Islet precursor cell (in vitro differentiated cells): ENCODE measurements at regions not wholly inside any gene's neighbourhood (a gene's known extent, or its start where the extent isn't known, plus 50 kb on each side); places are given as distances from the start of the nearest gene placed in this dataset.

Experiments
- DNase-seq: peaks from one replicate; pipeline ENCODE4 v3.0.0-alpha.2; 2018

DNA sequence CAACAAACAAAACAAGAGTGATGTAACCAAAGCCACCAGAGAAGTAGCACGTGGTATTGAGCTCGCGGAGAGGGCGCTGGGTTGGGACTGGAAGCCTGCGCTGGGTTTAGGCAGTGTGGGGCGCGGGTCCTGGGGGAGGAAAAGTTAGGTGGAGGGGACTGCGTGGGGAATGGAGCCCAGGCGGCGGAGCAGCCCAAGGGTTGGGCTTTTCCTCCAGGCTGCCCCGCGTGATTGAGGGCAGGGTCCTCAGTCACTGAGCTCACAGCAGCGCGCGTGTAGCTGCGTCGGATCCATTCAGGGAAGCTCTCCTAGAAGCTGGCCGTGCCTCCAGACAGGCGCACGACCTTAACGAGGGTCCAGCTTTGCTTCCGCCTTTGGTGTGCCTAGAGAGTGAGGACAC, 357.4 kb downstream of the GALR1 start:
- DNase-seq: no peak

DNA sequence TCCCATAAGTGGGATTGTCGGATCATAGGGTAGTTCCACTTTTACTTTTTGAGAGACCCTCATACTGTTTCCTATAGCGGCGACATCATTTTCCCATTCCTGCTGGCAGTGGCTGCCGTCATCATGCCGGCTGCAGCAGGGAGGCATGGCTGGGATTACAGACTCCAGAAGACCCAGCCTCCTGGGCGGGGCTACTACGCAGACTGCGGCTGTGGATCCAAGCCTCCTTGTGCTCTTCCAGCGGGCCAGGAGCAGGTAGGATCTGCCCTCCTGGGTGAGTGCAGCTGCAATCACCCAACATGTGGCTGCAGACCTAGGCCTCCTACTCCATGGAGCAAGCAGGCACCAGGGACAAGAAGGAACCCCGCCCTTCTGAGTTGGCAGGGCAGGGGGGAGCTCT, 359.2 kb downstream of the GALR1 start:
- DNase-seq: peak; percentile 69

DNA sequence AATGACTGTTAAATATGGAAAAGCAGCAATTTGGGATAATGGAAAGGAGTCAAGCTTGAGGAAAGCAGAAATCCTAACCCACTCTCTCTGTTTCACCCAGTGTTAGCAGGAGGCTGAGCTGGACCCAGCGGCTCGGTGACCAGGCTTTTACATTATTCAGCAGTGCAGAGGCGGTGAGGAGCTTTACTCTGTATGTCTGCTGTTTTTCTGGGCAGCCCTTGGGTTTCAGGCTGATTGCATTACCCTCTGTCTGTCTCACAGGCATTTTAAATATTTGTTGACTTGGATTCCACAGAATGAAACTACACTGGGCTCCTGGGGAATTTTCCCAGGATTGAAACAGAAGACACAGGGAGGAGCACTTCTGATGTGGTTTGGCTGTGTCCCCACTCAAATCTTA, 368.0 kb downstream of the GALR1 start:
- DNase-seq: no peak

GRCh38 chr18:77619525-77619924, 369.9 kb downstream of the GALR1 start:
- no peak for DNase-seq

- DNase-seq: no peak
Observed at GRCh38 chr18:77622009-77622692, 372.5 kb downstream of the GALR1 start.

DNA sequence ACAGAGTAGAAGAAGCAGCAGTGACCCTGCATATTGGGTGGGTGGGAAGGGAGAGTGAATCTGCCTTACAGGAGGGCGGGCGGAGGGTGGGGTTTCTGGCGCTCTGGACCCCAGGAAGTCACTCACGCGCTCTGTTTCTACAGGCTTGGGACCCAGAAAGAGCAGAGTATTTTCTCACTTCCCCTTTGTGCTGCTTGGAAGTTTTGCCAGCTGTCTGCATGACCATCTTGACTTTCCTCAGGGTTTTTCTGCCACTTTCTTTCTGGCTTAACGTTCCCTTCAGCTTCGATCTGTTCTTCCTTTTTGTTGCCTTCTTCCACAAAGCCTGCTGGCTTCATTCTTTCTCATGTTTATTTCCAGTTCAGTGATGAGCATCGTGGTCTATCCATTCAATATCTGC, 383.1 kb downstream of the GALR1 start:
- no peak for DNase-seq

DNA sequence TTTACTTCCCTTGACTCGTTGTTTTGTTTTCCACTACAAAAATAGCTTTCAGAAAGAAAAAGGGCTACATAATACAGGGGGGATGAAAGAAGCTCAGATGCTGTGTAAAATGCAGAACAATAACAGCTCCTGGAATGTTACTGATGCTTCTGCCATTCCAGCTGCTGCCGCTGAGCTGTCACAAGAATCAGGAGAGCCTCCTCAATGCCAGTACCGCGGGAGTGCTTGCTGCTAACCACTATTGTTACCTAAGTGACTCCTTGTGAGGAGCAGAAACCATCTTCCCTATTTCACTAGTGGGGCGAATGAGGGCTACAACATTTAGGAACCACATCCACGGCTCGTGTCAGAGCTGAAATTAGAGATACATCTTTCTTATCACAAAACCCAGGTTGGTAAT, 384.8 kb downstream of the GALR1 start:
- no peak for DNase-seq

- DNase-seq: no peak
Observed at GRCh38 chr18:77635451-77635850, 385.8 kb downstream of the GALR1 start.

- DNase-seq: no peak
Observed at GRCh38 chr18:77635858-77636257, 386.2 kb downstream of the GALR1 start.

DNA sequence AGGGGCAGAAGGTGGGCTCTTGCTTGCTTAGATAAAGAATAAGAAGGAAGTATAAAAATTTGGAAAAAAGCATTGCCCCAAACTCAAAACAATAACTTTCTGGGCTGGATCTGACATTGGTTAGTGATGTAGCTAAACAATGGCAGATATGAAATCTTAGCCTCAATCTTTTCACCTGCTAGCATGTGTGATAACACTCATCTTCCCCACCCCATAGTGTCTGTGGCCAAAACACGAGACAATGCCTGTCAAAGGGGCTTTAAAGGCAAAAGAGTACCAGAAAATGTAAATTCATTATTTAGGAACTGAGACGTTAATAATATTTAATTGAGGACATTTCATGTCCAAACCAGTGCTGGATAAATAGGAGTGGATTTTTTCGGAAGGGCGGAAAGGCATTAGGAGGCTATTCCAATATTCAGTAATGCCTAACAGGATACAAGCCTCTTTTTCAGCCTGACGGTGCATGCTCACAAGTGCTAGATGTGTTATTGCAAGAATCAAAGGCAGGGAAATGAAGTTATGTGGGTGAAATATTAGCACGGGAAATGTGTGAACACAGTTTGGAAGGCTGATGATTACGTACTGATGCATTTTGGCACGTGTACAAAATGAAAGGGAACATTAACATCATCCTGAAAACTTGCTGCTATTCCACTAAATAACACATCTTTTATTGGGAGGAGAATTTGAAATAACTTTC, 395.7 kb downstream of the GALR1 start:
- no peak for DNase-seq

DNA sequence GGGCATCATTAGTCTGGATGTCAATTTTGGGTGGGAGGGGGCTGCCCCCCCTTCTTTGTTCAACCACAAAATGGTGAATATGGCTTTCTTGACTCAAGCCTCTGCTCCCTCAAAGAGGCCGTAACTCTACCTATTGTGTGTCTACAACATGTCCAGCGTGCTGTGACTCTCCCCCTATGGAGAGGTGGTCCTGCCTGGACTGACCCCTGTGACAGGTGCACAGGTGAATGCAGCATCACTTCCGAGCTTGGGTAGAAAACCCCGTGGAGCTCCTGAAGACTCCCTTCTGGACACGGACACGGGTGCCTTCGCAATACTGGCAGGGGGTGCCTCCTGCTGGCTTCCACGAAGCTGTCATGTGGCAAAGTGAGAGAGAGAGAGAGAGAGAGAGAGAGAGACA, 397.8 kb downstream of the GALR1 start:
- DNase-seq: no peak

GRCh38 chr18:77648411-77648810, 398.8 kb downstream of the GALR1 start:
- no peak for DNase-seq

DNA sequence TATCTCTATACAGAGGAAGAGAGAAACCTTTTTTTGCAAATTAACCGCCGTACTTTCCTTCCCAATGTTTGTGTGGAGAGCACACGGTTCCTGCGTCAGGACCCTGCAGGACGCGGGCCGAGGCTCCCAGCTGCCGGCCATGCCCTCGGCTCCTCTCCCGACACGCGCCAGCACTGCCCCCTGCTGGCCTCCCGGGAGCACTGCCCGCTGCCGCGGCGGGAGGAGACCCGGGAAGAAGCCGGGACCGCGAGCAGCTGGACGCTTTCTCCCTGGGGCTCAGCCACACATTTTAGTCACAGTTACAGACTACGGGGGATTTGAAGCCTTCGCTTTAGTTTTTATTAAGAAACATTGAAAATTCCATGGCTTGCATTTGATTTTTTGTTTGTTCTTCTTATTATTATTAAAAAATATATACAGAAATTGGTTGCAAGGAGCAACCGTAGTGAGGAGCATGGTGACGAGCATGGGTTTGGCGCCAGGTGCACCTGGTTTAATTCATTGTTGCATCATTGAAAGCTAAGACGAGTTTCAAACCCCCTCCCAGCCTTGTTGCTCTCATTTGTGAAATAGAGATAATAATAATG, 401.2 kb downstream of the GALR1 start:
- DNase-seq: peak; percentile 85

GRCh38 chr18:77651441-77651840, 401.8 kb downstream of the GALR1 start:
- DNase-seq: no peak

GRCh38 chr18:77653792-77654191, 404.1 kb downstream of the GALR1 start:
- no peak for DNase-seq

- DNase-seq: no peak
Observed at GRCh38 chr18:77654302-77654701, 404.7 kb downstream of the GALR1 start.

- no peak for DNase-seq
Observed at GRCh38 chr18:77657651-77658298, 408.1 kb downstream of the GALR1 start.

GRCh38 chr18:77658299-77658662, 408.6 kb downstream of the GALR1 start:
- no peak for DNase-seq

GRCh38 chr18:77658751-77659448, 409.3 kb downstream of the GALR1 start:
- DNase-seq: no peak

DNA sequence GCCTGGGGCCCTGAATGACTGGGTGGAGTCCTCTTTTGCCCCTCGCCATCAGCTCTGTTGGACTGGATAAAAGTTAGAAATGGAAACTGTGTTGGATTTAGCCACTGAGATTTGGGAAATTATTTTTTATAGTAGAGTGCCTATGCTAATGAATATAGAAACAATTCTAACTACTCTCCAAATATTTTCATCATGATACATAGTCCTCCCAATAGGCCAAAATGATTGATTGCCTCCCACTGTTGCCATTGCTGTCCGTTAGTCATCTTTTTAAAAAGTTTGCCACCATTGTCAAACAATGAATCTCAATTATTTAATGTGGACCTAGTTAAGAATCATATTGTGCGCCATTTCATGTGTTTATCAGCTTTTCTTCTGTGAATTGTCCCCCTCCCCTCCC, 417.0 kb downstream of the GALR1 start:
- DNase-seq: no peak

- no peak for DNase-seq
Observed at GRCh38 chr18:77668219-77668618, 418.6 kb downstream of the GALR1 start.

DNA sequence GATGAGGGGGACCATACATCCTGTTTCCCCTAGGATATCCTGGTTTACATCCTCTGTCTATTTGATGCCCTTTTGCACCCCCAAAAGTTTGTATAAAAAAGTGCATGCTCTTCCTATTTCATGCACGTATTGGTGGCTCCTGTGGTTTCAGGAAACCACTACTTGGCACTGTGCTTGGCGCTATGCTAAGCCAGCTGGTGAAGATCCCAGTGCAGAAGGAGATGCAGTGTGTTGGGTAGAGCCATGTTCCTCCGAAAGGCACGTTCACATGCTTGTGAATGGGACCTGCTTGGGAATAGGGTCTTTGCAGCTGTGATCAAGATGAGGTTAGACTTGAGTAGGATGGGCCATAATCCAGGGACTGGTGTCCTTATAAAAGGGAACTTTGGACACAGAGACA, 419.7 kb downstream of the GALR1 start:
- DNase-seq: no peak

GRCh38 chr18:77671456-77672167, 422.0 kb downstream of the GALR1 start:
- no peak for DNase-seq
